ENCODE measurements at regions not wholly inside any gene's neighbourhood (a gene's known extent, or its start where the extent isn't known, plus 50 kb on each side); places are given as distances from the start of the nearest gene placed in this dataset.

GRCh38 chr20:11753155-11753554 lies 164.5 kb upstream of the BTBD3 start:
- no peak for DNase-seq (ENCODE audit: extremely low read depth, insufficient read length)
- Histone ChIP-seq H3K4me3 (replicated peaks; ENCODE audit: low read depth, low read length) (no peak overlapping the region), H3K36me3 (ENCODE audit: control insufficient read depth, insufficient read depth, low read length) (no peaks in the 10 kb centered on the region), H3K27me3 (replicated peaks; ENCODE audit: control insufficient read depth, insufficient read depth, low read length) (no peaks in the 10 kb centered on the region)
- TF ChIP-seq CTCF (IDR thresholded peaks at IDR 0.05; ENCODE audit: insufficient read depth, low read length, poor library complexity, severe bottlenecking) = no peak

- no peak for DNase-seq (ENCODE audit: extremely low read depth, insufficient read length)
- H3K36me3 ChIP-seq (ENCODE audit: control insufficient read depth, insufficient read depth, low read length) = no peaks in the 10 kb centered on the region
- no peak for TF ChIP-seq CTCF (IDR thresholded peaks at IDR 0.05; ENCODE audit: insufficient read depth, low read length, poor library complexity, severe bottlenecking)
Observed at GRCh38 chr20:11754451-11754850, 163.2 kb upstream of the BTBD3 start.

GRCh38 chr20:11755071-11755841 lies 162.4 kb upstream of the BTBD3 start:
- no peak overlapping the region for H3K4me3 ChIP-seq (replicated peaks; ENCODE audit: low read depth, low read length)
- TF ChIP-seq CTCF (IDR thresholded peaks at IDR 0.05; ENCODE audit: insufficient read depth, low read length, poor library complexity, severe bottlenecking) = no peak
- H3K27me3 ChIP-seq (replicated peaks; ENCODE audit: control insufficient read depth, insufficient read depth, low read length) = no peaks in the 10 kb centered on the region
- DNase-seq (ENCODE audit: extremely low read depth, insufficient read length) = no peak
- H3K36me3 ChIP-seq (ENCODE audit: control insufficient read depth, insufficient read depth, low read length) = no peaks in the 10 kb centered on the region

More at GRCh38 chr20:11754451-11754850, 163.2 kb upstream of the BTBD3 start:
- no peaks in the 10 kb centered on the region for H3K27me3 ChIP-seq (replicated peaks; ENCODE audit: control insufficient read depth, insufficient read depth, low read length)
- no peak overlapping the region for H3K4me3 ChIP-seq (replicated peaks; ENCODE audit: low read depth, low read length)

GRCh38 chr20:11761497-11761896 lies 156.2 kb upstream of the BTBD3 start:
- no peaks in the 10 kb centered on the region for H3K36me3 ChIP-seq (ENCODE audit: control insufficient read depth, insufficient read depth, low read length)
- H3K27me3 ChIP-seq (replicated peaks; ENCODE audit: control insufficient read depth, insufficient read depth, low read length) = no peaks in the 10 kb centered on the region
- DNase-seq (ENCODE audit: extremely low read depth, insufficient read length) = no peak
- H3K4me3 ChIP-seq (replicated peaks; ENCODE audit: low read depth, low read length) = no peak overlapping the region
- TF ChIP-seq CTCF (IDR thresholded peaks at IDR 0.05; ENCODE audit: insufficient read depth, low read length, poor library complexity, severe bottlenecking) = no peak

GRCh38 chr20:11766961-11767360 lies 150.7 kb upstream of the BTBD3 start:
- H3K4me3 ChIP-seq (replicated peaks; ENCODE audit: low read depth, low read length) = no peak overlapping the region
- no peak for DNase-seq (ENCODE audit: extremely low read depth, insufficient read length)
- H3K27me3 ChIP-seq (replicated peaks; ENCODE audit: control insufficient read depth, insufficient read depth, low read length) = no peaks in the 10 kb centered on the region
- no peaks in the 10 kb centered on the region for H3K36me3 ChIP-seq (ENCODE audit: control insufficient read depth, insufficient read depth, low read length)
- no peak for TF ChIP-seq CTCF (IDR thresholded peaks at IDR 0.05; ENCODE audit: insufficient read depth, low read length, poor library complexity, severe bottlenecking)
